MV-4-11 (cell line): ENCODE measurements at regions not wholly inside any gene's neighbourhood (a gene's known extent, or its start where the extent isn't known, plus 50 kb on each side); places are given as distances from the start of the nearest gene placed in this dataset.
"Not testable (repeated sequence)": the region's sequence is repeated elsewhere in the genome, so short reads cannot be mapped to it uniquely, and the experiment has no call there.

Source experiments
- DNase-seq: peaks from one replicate; lab custom pipeline; 2025; lab: John Stamatoyannopoulos, UW

DNA sequence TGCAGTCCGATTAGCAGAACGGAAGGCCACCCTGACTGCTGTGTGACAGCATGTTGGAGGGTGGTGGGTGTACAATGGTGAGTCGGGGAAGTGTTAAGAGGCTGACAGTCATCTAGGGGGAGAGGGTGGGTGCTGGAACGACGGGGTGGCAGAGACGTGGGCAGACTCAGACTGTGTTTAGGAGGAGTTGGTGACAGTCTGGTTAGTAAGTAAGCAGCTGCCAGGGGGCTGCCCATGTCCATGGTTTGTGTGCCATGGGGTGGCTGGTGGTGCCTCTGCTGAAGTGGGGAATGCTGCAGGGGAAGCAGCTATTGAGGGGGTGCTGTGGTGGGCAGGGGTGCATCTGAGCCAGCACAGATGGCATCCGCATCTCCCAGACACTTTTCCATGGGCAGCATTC, 51.3 kb upstream of the BOD1 start:
- DNase-seq, result no peak

DNA sequence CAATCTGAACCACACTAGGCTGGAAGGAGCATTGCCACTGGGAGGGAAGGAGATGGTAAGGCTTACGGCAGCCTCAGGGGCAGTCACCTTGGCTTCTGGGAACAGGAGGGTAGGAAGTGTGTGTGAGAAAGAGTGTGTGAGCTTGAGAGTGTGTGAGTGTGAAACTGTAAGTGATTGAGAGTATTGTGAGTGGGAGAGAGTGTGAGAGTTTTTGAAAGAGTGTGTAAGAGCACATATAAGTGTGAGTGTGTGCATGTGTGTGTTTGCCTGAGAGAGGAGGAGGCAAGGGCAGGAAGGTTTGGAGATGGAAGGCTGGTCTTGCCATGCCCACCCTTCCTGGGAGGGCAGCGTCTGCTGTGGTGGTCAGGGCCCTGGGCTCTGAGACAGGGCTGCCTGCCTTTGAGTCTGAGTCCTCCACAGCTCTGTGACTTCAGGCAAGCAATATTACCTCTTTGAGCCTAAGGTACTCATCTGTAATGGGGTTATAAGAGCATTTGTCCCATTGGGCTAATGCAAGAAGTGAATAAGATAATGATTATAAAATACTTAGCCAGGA, 51.9 kb upstream of the BOD1 start:
- DNase-seq, result no peak

DNA sequence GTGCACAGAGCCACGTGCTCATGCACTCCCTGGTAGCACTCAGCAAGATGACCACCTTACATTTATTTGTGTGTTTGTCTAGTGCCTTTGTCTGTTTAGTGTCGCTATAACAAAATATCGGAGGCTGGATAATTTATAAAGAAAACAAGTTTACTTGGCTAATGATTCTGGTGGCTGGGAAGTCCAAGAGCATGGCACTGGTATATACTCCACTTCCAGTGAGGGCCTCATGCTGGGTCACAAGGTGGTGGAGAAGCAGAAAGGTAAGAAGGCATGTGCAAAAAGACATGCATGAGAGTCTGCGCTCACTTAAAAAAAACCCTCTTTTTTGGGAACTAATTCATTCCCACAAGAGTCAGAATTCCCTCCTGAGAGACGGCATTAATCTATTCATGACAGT, 52.5 kb upstream of the BOD1 start:
- DNase-seq, result no peak

DNA sequence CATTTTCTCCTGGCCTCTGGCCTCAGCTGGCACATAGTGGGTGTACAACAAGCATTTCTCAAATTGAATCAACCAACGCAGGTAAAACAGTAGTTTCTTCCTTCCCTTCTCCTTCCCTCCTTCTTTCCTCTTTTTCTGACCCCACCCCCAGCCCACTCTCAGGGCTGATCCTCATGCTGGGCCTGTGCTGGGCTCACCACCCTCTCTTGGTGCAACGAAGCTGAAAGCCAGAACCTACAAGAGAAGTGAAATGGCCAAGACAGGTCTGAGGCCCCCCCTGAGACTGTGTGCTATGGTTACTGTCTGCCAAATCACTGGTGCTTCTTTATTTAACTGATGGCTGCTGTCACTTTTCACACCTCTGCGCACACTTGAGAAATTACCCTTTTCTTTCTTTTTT, 53.0 kb upstream of the BOD1 start:
- DNase-seq, result no peak

DNA sequence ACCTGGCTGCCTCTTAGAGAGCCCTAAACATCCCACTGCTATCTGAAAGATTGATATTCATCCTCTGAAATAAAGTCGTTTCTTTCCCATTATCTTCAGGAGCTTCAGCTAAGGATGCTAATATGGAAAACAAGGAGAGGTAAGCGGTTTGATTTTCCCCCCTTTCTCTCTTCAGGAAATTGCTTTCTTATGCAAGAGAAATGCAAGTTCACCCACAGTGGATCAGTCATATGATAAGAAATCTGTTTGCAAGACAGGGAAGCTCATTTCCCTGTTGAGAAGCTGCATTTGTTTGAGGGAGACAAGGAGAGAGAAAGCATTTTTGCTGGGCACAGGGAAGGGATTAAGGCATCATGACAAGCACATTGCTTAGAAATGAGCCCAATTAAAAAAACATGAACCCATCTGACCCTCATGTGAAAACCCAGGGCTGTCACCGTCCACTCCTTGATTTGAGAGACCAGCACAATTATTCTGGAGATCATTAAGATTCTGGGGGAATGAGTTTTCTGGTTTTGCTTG, 53.7 kb upstream of the BOD1 start:
- DNase-seq, result no peak

DNA sequence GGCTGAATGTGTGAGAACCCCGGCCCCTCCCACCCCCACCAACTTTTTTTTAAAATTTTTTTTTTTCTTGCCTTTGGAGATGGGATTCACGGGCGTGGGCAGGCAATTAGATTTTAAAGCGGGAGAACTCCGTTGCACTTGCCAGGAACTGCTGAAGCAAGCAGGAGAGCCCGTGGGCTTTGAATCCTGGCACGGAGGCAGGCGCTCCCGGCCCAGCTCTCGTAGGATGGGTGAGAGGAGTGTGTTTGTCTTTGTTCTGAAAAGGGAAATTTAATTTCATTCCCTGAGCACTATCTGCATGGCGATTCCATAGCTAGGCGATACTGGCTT, 54.3 kb upstream of the BOD1 start:
- DNase-seq, result no peak

GRCh38 chr5:173671121-173671949, 54.9 kb upstream of the BOD1 start:
- DNase-seq, result no peak

DNA sequence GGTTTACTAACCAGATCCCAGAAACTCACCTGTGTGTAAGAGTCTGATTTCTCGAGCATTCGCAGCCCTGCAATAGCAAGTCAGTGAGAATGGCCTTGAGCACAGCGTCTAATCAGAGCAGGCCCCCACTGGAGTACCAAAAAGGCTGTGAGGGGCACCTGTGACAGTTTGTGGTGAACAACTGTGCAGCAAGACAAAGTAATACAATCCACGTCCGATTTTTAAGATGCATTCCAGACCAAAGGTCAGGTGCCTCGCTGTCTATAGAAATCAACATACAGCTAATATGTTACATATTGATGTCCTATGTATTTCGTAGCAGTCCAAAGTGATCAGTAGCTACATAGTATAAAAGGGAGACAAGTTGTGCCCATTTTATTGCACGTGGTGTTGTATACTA, 55.7 kb upstream of the BOD1 start:
- DNase-seq, result no peak

- DNase-seq, result no peak
These were observed 56.4 kb upstream of the BOD1 start for GRCh38 chr5:173672891-173673290.

DNA sequence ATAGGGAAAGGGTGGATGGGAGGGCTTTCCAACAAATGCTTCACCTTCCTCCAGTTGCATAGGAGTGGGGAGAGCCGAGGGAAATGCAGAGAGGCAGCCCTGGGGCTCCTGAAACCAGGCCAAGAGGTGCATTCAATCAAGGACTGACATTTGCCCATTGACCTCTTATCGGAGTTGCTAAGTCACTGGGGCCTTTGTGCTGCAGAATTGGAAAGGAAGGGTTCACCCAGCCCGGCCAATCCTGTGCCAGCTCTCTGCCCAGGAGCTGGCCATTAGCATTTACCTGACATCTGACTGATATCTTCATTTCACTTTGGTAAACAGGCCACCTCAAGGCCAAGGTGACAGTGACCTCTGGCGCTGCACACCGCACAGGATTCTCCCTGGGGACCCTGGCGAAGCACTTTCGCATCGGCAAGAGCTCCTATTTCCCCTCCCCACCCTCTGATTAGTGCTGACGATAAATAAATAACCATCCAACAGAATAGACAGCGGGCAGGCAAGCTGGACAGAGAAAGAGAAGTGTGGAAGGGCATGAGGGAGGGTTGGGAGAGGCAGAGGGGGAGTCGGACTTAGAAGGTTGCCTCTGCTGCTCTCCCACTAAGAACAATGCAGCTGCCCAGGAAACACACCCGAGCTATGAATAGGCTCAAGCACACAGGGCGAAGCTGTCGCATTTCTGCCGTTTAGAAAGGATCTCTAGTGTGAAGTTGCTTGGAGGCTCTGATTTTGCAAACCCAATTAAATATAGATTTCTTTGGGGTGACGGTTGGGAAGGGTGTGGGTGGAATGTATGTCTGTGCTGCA, 57.0 kb upstream of the BOD1 start:
- no peak for DNase-seq

DNA sequence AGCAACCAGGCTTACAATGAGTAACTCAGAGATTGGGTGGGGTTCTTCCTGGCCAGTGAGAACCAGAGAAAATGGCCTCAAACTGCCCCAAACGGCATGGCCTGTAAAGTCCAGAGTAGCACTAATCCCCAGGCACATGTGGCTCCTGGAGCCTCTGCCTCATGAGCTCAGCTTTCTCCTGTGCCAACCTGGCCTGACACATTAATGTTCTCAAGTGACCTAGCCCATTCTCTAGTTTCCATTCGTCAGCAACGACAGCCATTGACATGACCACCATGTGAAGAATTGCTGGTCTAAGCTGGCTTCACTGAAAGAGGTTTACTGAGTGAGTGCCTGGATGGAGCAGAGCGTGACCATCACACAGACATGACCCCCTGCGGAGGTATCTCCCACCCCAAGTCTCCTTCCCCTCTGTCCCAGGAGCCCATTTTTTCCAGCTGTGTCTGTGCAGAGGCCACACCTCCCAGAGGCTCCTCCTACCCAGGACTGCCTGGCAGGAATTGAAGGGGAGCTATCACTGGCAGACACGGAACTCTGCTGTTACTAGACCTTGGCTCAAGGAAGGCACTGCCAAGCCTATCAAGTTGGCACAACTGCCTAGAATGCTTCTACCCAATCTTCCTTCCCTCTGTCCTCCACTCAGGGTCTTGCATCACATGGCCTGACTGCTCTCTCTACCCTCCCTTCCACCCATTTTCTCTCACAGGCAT, 59.0 kb upstream of the BOD1 start:
- DNase-seq, result no peak

DNA sequence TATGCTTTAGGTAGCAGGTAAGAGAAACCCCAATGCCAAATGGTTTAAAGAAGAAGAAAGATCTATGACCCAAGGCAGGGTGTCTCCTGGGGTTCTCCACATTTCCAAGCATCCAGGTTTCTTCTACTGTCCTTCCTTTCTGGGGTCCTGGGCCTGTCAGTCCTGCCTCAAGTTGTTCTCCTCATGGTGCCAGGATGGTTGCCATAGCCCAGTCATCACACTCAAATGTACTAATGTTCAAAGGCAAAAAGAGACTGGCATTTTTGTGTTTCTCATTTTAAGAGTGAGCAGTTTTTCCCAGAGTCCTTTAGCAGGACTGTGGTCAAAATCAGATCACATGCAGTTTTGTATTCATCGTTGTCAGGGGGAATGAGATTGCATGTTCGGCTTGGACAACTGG, 59.9 kb upstream of the BOD1 start:
- DNase-seq, result no peak

DNA sequence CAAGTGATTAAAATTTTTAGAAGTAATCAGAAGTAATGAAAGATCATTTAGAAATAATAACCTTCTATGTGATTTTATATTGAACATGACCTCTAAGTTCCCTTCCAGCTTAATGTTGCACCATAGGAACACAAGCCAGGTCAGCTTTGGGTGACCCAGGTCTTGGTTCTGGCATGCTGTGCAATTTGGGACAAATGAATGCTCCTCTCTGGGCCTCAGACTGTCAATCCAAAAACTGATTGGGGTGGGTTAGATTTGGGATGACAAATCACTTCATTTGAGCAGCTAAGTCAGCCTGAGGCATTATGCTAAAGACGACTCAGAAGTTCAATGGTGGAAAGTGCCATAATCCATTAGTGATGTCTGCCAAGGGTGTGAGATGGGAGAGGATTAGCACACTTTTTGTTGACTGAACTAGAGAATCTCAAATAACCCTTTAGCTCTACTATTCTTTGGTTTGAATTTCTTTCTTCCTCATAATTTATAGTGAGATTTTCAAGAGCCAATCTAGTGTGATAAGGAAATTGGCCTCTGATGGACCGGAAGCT, 60.7 kb upstream of the BOD1 start:
- no peak for DNase-seq

GRCh38 chr5:173679909-173680630, 63.6 kb upstream of the BOD1 start:
- no peak for DNase-seq

DNA sequence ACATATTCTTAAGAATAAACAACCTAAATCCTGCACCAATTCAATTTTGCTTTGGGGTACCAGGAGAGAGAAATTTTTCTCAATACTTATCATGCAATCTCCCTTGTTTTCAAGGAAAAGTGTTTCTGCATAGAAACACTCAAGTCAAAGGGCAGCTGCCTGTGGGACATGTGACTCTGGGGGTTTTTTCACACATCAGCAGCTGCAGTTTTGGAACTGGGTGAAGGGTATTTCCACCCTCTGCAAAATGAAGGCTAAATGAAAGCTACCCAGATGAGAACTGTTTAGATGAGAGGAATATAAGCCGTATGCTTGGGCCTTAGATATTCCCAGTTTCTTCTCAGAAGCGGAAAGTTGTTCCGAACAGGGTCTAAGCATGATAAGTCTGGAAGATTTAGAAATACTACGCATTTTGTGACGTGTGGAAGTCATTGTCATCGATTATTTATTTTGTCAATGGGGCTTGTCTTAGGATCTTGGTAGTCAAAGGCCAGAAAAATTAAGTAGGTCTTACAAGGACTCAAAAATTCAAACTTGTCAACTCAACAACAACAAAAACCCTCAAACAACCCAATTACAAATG, 64.3 kb upstream of the BOD1 start:
- DNase-seq, result no peak

GRCh38 chr5:173682313-173682712, 65.9 kb upstream of the BOD1 start:
- DNase-seq, result no peak

DNA sequence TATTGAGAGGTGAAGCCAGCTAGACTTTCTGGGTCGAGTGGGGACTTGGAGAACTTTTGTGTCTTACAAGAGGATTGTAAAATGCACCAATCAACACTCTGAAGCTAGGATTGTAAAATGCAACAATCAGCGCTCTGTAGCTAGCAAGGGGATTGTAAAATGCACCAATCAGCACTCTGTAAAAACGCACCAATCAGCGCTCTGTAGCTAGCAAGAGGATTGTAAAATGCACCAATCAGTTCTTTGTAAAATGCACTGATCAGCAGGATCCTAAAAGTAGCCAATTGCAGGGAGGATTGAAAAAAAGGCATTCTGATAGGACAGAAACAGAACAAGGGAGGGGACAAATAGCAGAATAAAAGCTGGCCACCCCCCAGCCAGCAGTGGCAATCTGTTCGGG, 68.1 kb upstream of the BOD1 start:
- not testable (repeated sequence) for DNase-seq

- DNase-seq, result no peak
These were observed 70.5 kb upstream of the BOD1 start for GRCh38 chr5:173686950-173687349.

- DNase-seq, result no peak
These were observed 72.3 kb upstream of the BOD1 start for GRCh38 chr5:173688703-173689102.

DNA sequence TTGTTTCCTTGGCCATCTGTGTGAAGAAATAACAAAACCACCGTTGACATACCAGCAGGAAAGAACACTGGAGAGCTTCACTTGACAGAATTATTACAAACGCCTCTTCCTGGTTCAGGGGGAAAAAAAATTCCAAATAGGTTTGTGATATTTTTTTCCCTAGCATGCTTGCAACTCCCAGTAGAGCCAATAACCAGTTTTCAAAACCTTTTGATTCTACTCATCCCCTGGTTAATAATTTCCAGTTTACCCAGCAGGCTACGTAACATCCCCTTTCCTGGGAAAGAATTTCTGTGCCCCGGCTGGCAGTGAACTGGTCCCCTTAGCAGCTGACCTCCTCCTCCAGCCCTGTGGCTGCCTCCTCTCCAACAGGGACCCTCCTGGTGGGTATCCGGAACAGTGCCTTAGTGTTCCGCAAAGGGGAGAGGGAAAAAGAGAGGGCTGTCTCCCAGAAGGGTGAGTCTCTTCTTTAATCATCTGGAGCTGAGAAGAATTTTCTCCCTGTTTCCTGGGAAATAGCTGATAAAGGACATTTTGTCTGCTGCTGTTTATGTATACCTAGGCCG, 72.8 kb upstream of the BOD1 start:
- no peak for DNase-seq
